ENCODE measurements at regions not wholly inside any gene's neighbourhood (a gene's known extent, or its start where the extent isn't known, plus 50 kb on each side); places are given as distances from the start of the nearest gene placed in this dataset.

- TF ChIP-seq CTCF (IDR thresholded peaks at IDR 0.05) (no peak), POLR2A (IDR thresholded peaks at IDR 0.05) (no peak)
Measured at GRCh38 chr4:52263607-52264006, 212.5 kb downstream of the SPATA18 start.
